ENCODE measurements at regions not wholly inside any gene's neighbourhood (a gene's known extent, or its start where the extent isn't known, plus 50 kb on each side); places are given as distances from the start of the nearest gene placed in this dataset.
"Not testable (repeated sequence)": the region's sequence is repeated elsewhere in the genome, so short reads cannot be mapped to it uniquely, and the experiment has no call there.

GRCh38 chr10:81505777-81506176 lies 369.2 kb upstream of the NRG3 start:
- TF ChIP-seq CTCF (conservative IDR thresholded peaks at IDR 0.05); EZH2 (IDR thresholded peaks at IDR 0.05; ENCODE audit: low read depth): not testable (repeated sequence)
